GM21367 (cell line): ENCODE measurements at regions not wholly inside any gene's neighbourhood (a gene's known extent, or its start where the extent isn't known, plus 50 kb on each side); places are given as distances from the start of the nearest gene placed in this dataset.

ENCODE experiments used
- ATAC-seq: cut with Tn5 transposase; IDR thresholded peaks from one replicate; pipeline ENCODE4 v1.9.1; 2021; ENCODE audit not compliant: unreplicated experiment

DNA sequence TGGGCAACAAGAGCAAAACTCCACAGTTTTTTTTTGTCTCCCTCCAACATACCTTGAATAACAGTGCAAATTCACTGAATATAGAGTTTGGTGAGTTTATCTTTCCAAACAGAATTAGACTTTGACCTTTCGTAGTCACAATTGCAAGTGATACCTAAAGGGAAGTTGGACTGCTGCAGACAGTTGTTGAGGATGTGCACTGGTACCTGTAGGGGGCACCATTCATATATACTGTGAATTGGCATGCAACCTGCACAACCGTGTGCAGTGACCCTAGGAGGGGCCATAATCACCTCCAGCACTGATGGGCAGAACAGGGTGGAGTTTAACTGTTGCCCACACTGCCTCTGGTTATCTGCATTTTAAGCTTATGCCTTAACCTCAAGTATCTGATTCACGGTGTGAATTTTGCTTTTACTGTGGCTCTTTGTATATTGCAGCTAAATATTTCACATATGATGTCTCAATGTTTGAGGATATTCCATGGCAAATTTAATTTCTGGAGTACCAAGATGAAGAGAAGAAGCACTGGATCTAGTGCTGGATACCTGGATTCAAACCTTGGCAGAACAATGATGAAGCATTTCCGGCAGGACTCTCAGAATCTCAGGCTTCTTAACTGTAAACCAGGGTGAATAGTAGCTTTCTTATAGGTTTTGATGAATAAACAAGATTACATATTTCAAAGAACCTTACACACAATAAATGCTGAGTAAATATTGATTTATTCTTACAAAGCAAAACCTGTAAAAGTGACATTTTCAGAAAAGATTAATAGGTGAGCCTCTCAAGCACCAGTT is 144.3 kb downstream of the ACTBL2 start:
- ATAC-seq, result peak; percentile 84

DNA sequence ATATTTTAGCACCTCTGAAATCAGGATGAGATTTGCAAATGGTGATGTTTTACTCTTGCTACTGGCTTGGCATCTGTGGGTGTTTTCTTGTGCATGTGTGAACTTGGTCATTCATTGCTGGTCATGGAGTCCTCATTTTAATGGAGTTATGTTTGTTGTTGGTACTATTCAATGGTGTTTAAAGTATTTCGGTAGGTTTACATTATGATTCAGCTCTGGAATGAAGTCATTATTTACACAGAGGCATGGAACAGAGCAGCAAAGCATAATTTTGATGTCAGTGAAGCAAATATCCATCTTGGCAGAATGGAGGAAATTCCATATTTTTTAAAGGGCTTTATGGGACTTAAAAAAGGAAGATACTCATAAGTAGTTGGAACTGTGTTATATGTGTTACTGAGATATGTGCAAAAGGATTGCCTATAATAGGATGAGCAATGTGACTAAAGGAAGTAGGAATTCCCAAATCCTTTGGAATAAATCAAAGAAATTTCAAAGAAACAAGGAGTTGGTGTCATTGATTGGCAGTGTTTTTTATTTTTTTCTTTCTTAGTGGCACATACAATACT is 147.4 kb downstream of the ACTBL2 start:
- ATAC-seq, result no peak

DNA sequence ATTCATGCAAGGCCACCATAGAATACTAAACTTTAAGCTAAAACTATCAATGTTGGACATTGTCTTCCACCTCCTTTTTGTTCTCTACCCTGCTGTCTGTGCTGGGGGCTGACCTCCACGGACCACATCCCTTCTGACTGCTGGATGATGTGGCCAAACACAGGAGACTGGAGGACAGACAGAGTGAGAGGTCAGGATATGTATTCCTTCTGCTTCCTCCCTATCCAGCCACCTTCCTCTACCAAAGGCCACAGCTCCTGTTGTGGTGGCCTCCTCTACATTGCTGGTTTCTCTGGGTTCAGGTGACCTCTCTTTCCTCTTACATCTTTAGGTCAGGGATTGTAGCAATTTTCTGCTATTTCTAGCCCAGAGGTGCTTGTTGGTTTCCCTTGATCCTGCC is 148.1 kb downstream of the ACTBL2 start:
- no peak for ATAC-seq

DNA sequence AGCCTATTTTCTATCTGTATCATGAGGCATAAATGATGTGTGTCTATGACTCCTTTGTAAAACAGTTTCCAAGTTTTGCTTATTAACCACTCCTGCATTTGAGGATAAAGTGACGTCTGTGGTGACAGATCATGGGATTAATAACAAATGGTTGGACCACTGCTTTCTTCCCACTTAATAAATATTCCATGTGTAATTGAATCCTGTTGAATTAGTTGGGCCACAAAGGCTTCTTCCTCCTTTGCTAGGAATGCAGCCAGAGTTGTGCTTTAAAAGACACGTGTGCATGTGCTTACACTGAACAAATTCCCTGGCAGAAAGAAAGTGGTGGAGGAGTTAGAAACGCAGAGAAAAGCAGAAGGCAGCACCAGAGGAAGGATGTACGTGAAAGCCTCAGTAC is 150.2 kb downstream of the ACTBL2 start:
- ATAC-seq, result no peak

DNA sequence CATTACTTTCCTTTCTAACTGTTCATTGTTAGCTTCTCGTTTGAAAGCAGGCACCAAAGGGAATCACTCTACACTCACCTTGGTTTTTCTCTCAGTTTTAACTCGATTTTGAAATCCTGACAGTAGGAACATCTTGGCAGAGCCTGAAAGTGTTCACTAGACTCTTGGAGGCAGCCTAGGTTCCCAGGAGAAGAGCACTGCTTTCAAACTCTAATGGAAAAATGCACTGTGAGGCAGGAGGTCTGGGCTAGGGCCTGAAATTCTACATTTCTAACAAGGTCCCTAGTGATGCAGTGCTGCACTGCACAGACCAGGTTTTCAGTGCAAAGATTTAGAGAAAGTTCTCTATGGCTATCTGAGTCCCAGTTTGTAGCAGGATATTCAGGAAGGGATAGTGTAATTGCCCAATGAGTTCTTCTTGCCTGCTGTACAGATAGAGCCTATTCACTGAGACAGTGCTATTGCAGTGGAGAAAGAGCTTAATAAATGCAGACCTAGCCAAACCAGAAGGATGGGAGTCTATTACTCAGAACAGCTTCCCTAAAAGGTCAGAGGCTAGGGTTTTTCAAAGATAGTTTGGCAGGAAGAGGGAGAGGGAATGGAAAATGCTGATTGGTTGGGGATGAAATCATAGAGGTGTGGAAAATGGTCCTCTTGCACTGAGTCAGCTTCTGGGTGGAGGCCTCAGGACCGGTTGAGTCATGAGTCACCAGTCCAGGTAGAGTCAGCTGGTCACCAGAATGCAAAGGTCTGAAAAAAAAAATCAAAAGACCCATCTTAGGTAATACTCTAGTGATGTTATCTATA is 153.9 kb downstream of the GPBP1 start:
- no peak for ATAC-seq

DNA sequence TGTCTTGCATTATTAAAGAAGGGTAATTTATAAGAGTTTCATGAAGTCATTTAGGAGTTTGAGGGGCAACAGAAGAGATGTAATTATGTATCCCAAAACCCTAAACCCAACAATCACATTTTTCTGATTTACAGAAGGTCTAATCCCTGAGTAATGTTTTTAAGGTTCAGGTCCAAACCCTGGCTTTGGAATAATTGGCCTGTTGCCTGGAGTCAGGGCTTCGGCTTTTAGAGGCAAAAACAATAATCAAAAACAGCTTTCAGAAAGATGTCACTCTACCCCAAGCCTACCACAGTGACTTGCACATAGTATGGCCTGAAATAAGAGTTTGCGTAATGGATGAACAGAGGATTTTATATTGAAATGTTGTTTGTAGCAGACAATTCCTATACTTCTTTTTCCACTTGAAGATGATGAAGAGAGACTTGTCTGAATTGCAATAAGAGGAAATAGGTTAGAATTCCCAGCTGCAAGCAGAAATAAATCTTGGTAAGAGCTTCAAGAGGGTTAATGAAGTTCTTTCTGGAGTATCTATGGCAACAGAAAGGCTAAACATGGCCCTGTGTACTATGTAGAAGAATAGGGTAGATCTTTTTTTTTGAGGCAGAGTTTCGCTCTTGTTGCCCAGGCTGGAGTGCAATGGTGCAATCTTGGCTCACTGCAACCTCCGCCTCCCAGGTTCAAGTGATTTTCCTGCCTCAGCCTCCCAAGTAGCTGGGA is 152.0 kb downstream of the GPBP1 start:
- ATAC-seq, result no peak

DNA sequence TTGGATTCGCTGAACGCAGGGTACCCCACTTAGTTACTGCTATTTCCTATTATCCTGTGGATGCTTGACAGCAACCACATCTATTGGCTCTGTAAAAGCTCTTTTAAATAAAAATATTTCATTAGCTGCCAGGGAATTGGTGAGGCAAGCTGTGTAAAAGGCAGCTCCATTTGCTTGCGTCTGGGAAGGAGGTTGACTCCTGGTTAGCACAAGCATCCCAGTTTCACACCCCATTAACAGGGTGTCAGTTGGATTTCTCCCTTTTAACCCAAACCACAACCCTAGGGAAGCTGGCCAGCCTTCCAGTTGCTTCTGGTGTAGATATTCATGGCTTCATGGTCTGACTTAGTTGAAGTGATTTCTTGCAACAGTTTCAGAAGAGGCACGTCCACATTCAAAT is 151.0 kb downstream of the GPBP1 start:
- no peak for ATAC-seq

DNA sequence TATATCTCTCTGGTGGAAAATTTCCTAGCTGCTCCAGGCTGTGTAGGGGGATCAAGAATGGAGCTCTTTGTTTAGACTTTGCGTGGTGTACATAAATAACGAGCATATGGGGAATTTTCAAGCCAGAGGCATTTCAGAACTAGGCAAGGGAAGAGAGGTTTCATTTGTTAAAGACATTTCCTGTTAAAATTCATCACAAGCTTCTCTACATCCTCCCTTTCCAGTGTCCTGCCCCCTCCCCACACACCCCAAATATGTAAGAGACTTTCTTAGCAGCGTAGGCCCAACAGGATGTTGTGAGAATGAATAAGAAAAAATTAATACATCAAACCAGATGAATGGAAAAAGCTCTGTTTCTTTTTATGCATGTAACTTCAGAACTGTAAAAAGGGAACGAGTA is 150.3 kb downstream of the GPBP1 start:
- no peak for ATAC-seq

DNA sequence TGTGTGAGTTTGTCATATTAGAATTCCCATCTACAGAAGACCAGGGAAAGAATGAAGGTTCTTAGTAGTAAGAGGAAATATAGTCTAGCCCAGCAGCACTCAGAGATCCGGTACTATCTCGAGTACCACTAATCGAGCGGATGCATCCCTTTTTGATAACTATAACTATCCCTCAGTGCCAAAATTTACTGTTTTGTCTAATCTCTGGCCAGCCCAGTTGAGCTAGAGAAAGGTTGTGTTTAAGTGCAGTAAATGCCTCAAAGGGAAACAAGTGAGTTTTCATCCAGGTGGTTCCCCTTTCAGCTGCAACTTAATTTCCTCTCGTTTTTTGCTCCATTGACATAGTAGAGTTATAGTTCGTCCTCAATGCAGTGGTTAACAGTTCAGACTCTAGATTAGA is 146.7 kb downstream of the GPBP1 start:
- no peak for ATAC-seq

DNA sequence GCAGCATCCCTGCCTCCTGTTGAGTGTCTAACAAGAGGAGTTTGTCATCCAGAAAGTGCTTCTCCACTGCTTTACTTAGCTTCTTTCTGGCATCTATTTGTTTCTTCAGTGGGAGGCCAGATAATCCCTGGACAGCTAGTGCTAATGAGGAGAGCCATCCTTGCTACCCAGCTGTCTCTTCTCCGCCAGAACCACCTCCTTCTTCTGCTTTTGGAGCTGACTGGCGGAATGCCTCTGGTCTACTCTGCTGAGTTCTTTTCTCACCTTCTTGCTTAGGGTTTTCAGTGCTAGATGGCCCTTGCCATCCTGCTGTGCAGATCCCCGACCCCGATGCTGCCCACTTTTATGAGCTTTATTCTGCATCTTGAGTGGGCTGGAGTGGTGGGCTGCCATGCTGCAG is 145.8 kb downstream of the GPBP1 start:
- no peak for ATAC-seq

DNA sequence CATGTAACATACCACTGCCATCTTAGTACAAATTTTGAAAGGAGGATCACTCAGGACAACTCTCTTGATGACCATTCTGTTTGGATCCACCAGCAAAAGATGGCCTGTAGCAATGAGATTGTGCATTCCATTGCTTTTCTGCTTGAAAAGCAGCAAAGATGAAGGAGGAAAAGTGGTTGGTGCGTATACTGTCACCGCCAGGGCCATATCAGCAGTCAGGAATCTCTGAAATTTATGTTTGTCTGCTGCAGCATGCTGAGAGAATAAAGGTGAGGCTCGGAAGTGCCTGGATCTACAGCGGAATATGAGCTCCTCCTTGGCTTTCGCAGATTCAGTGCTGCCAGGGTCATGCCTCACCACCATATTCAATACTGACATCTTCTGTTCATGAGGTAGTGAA is 144.4 kb downstream of the GPBP1 start:
- no peak for ATAC-seq

DNA sequence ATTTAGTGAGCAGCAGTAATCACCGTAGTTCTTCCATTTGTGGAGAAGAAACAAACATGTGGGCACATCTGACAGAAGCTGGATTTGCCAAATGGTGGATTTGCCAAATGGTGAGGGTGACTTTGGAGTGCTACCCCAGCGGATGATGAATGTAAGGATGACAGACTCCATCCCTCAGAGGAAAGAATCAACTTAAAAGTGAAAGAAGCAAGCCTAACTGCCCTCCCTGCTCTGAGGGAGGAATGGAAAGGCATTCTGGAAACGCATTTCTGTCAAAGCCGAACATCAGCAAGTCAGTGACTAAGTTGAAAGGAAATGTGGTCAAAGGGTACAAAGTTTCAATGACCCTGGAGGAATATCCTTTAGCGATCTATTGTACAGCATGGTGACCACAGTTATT is 143.5 kb downstream of the GPBP1 start:
- ATAC-seq, result no peak

DNA sequence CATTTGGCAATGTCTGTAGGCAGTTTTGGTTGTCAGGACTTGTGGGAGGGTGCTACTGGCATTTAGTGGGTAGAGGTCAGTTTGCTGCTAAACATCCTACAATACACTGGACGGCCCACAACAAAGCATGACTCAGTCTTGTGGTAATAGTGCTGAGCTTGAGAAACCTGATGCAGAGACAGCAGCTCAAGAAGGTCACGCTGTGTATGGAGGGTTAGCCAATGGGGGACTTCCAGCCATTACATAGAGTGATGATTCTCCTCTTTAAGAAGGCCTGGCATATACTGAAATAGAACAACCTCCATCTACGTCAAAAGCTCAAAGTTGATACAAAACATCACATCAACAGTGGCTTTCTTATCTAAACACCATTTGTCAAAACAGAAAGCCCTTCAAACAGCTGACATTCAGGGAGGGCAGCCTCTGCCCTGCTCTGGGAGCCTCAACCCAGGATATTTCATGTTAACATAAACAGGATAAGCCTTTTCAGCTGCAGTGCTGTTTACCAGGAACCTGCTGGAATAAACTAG is 143.0 kb downstream of the GPBP1 start:
- ATAC-seq, result no peak

DNA sequence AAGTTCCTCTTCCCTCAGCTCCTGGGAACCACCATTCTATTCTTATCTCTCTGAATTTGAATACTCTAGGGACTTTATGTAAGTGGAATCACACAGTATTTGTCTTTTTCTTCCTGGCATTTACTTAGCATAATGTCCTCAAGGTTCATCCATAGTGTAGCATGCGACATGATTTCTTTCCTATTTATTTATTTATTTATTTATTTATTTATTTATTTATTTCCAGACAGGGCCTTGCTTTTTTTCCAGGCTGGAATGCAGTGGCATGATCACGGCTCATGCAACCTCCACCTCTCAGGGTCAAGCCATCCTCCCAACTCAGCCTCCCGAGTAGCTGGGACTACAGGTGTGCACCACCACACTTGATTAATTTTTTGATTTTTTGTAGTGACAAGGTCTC is 142.1 kb downstream of the GPBP1 start:
- ATAC-seq, result no peak
